Adrenal gland (tissue), 9 donors: ENCODE measurements at regions not wholly inside any gene's neighbourhood (a gene's known extent, or its start where the extent isn't known, plus 50 kb on each side); places are given as distances from the start of the nearest gene placed in this dataset.

Experiments used
- DNase-seq, 7 donors: peaks; one replicate each; pipeline ENCODE4 v3.0.0-alpha.2; 2019 to 2020
- H3K27ac ChIP-seq, 5 donors: fragments of 200-600 bp; sonication (generic) in 4 of 5; 1 replicate in 3 of 5; 2 replicates in 2 of 5; pipeline versions ENCODE4 v1.5.1 to v1.8.0; 2016 to 2020; ENCODE audit warnings: mild to moderate bottlenecking in 1 of 5
- H3K27me3 ChIP-seq: fragments of 200-600 bp; 2 replicates; pipeline ENCODE4 v1.8.0; 2021
- H3K36me3 ChIP-seq, 2 donors: fragments of 200-600 bp; replicated peaks in 1 of 2; 1 replicate in 1 of 2; 2 replicates in 1 of 2; pipeline versions ENCODE4 v1.5.1 to v1.8.0; 2018 to 2022
- H3K4me1 ChIP-seq, 2 donors: fragments of 200-600 bp; replicated peaks in 1 of 2; 1 replicate in 1 of 2; 2 replicates in 1 of 2; pipeline versions ENCODE4 v1.5.1 to v1.8.0; 2018 to 2021
- H3K4me3 ChIP-seq, 4 donors: fragments of 200-600 bp; sonication (generic) in 3 of 4; one replicate each; pipeline ENCODE4 v1.5.1; 2016 to 2018
- H3K9me3 ChIP-seq, 3 donors: fragments of 200-600 bp; sonication (generic) in 1 of 3; replicated peaks in 1 of 3; 1 replicate in 2 of 3; 2 replicates in 1 of 3; pipeline versions ENCODE4 v1.5.1 to v1.8.0; 2016 to 2021
- CTCF ChIP-seq, 6 experiments: fragments of 450-650 bp in 4 of 6; fragments of 200-600 bp in 2 of 6; sonication (generic) in 1 of 6; IDR thresholded peaks; 1 replicate in 5 of 6; 2 replicates in 1 of 6; pipeline versions ENCODE4 v1.5.1 to v1.8.0; 2016 to 2021; ENCODE audit warnings: antibody characterized with exemption in 6 of 6, mild to moderate bottlenecking in 2 of 6, moderate library complexity in 1 of 6
- POLR2A ChIP-seq, 2 donors: fragments of 450-650 bp; IDR thresholded peaks; one replicate each; pipeline ENCODE4 v1.6.1; 2017; ENCODE audit warnings: antibody characterized with exemption in 2 of 2, mild to moderate bottlenecking in 2 of 2, moderate library complexity in 1 of 2
- WGBS, 4 donors: extraction: QIAGEN DNeasy Blood & Tissue Kit in 2 of 4; methylation state at CpG; one replicate each; pipeline versions ENCODE4 v1.1.5 to v1.1.7; 2013 to 2017; 5-methylcytosine and 5-hydroxymethylcytosine counted together
- intact Hi-C, 2 donors: fragments of 100-400 bp; cut with DNase I; formaldehyde crosslinking; loops; one replicate each; pipeline versions ENCODE4 v1.14.1 to v1.15.0; 2022 to 2023
- donor health status: healthy with polysubstance abuse.
- donor health status: Bipolar disorder and iron deficiency.
- donor health status: DM: yes; HTN: yes; CAD: no.
- donor health status: DM: no; HTN: no; CAD: no.
- donor health status: DM: no; HTN: no; CAD: no.

GRCh38 chr9:17876687-17877086 is 297.8 kb downstream of the SH3GL2 start:
- WGBS, 4 donors: 69 to 78% (median 74%) methylated on average over 3 of the region's 3 CpGs

GRCh38 chr9:17878810-17879370 is 300.0 kb downstream of the SH3GL2 start:
- TF ChIP-seq POLR2A (IDR thresholded peaks at IDR 0.05) (no peak), CTCF (IDR thresholded peaks at IDR 0.05) (no peak)
- DNase-seq: no peak
- intact Hi-C loops: no loop called here
- no peaks in the 10 kb centered on the region for H3K9me3 ChIP-seq
- H3K27me3 ChIP-seq: no peaks in the 10 kb centered on the region
- 67 to 88% (median 73%) methylated on average over 3 of the region's 3 CpGs for WGBS, 4 donors
- H3K4me3 ChIP-seq: no peak overlapping the region
- no peaks in the 10 kb centered on the region for H3K36me3 ChIP-seq
- no peaks in the 10 kb centered on the region for H3K4me1 ChIP-seq
- H3K27ac ChIP-seq: no peak overlapping the region

More at GRCh38 chr9:17876687-17877086, 297.8 kb downstream of the SH3GL2 start:
- TF ChIP-seq CTCF (IDR thresholded peaks at IDR 0.05) (no peak), POLR2A (IDR thresholded peaks at IDR 0.05) (no peak)
- H3K36me3 ChIP-seq: no peaks in the 10 kb centered on the region
- H3K4me3 ChIP-seq: no peak overlapping the region
- intact Hi-C loops: no loop called here
- H3K4me1 ChIP-seq: no peaks in the 10 kb centered on the region
- H3K9me3 ChIP-seq: no peaks in the 10 kb centered on the region
- no peaks in the 10 kb centered on the region for H3K27me3 ChIP-seq
- H3K27ac ChIP-seq: no peak overlapping the region
- DNase-seq: no peak

GRCh38 chr9:17881371-17881770 is 302.5 kb downstream of the SH3GL2 start:
- no peak overlapping the region for H3K4me3 ChIP-seq
- DNase-seq: no peak
- no peaks in the 10 kb centered on the region for H3K4me1 ChIP-seq
- H3K27ac ChIP-seq: no peak overlapping the region
- no peaks in the 10 kb centered on the region for H3K9me3 ChIP-seq
- no peaks in the 10 kb centered on the region for H3K36me3 ChIP-seq
- TF ChIP-seq POLR2A (IDR thresholded peaks at IDR 0.05) (no peak), CTCF (IDR thresholded peaks at IDR 0.05) (no peak)
- 72 to 84% (median 80%) methylated on average over 9 of the region's 9 CpGs for WGBS, 4 donors
- no peaks in the 10 kb centered on the region for H3K27me3 ChIP-seq
- intact Hi-C loops: no loop called here

GRCh38 chr9:17882688-17883594 is 304.1 kb downstream of the SH3GL2 start:
- Histone ChIP-seq H3K9me3 (no peaks in the 10 kb centered on the region), H3K27me3 (no peaks in the 10 kb centered on the region), H3K27ac (no peak overlapping the region), H3K4me1 (no peaks in the 10 kb centered on the region), H3K36me3 (no peaks in the 10 kb centered on the region), H3K4me3 (no peak overlapping the region)
- TF ChIP-seq CTCF (IDR thresholded peaks at IDR 0.05) (no peak), POLR2A (IDR thresholded peaks at IDR 0.05) (no peak)
- intact Hi-C loops: no loop called here
- 68 to 77% (median 71%) methylated on average over 2 of the region's 2 CpGs for WGBS, 4 donors
- DNase-seq: no peak
